Stomach (tissue), 8 donors: ENCODE measurements at regions not wholly inside any gene's neighbourhood (a gene's known extent, or its start where the extent isn't known, plus 50 kb on each side); places are given as distances from the start of the nearest gene placed in this dataset.
A peak's percentile ranks its signal among the peaks of the same experiment; 100 is the strongest.

Experiments
- DNase-seq, 2 donors: peaks; one replicate each; pipeline versions ENCODE4 v3.0.0 to v3.0.0-alpha.2; 2013 to 2019
- H3K27ac ChIP-seq, 5 donors: fragments of 200-600 bp in 4 of 5; sonication (generic) in 4 of 5; one replicate each; pipeline ENCODE4 v1.5.1; 2013 to 2019; ENCODE audit warnings: mild to moderate bottlenecking in 1 of 5, moderate library complexity in 1 of 5
- H3K27me3 ChIP-seq, 3 donors: fragments of 200-600 bp; sonication (generic); one replicate each; pipeline ENCODE4 v1.5.1; 2017 to 2019; ENCODE audit warnings: mixed run types in 1 of 3
- H3K36me3 ChIP-seq, 4 donors: fragments of 200-600 bp; sonication (generic); 1 replicate in 3 of 4; 2 replicates in 1 of 4; pipeline ENCODE4 v1.5.1; 2016 to 2019
- H3K4me1 ChIP-seq, 4 donors: fragments of 200-600 bp; sonication (generic); one replicate each; pipeline ENCODE4 v1.5.1; 2016 to 2019
- H3K4me3 ChIP-seq, 4 donors: fragments of 200-600 bp; sonication (generic) in 3 of 4; one replicate each; pipeline ENCODE4 v1.5.1; 2016 to 2019; ENCODE audit warnings: mild to moderate bottlenecking in 1 of 4
- H3K9me3 ChIP-seq, 4 donors: fragments of 200-600 bp; sonication (generic); one replicate each; pipeline ENCODE4 v1.5.1; 2016 to 2019
- EP300 ChIP-seq: sonication (generic); formaldehyde crosslinking; IDR thresholded peaks from one replicate; pipeline ENCODE4 v1.6.1; 2017; ENCODE audit warnings: antibody characterized with exemption
- POLR2A ChIP-seq, 4 donors: fragments of 450-650 bp; IDR thresholded peaks; one replicate each; pipeline ENCODE4 v1.6.1; 2016; ENCODE audit warnings: antibody characterized with exemption in 4 of 4, control low read depth in 2 of 4, mild to moderate bottlenecking in 1 of 4, moderate library complexity in 1 of 4
- POLR2AphosphoS5 ChIP-seq, 3 donors: sonication (generic); formaldehyde crosslinking; IDR thresholded peaks; one replicate each; pipeline ENCODE4 v1.6.1; 2016; ENCODE audit warnings: antibody characterized with exemption in 3 of 3
- WGBS, 5 donors: extraction: QIAGEN DNeasy Blood & Tissue Kit in 3 of 5; methylation state at CpG; one replicate each; pipeline versions ENCODE4 v1.1.5 to v1.1.7; 2013 to 2018; 5-methylcytosine and 5-hydroxymethylcytosine counted together
- intact Hi-C: fragments of 100-400 bp; cut with DNase I; formaldehyde crosslinking; loops from one replicate; pipeline ENCODE4 v1.15.1; 2023; ENCODE audit warnings: low total_unique reads
- TF ChIP-seq, protein P1 (sequence below), 7 experiments: fragments of 450-650 bp in 4 of 7; fragments of 200-600 bp in 3 of 7; sonication (generic) in 3 of 7; IDR thresholded peaks; one replicate each; pipeline ENCODE4 v1.5.1; 2016 to 2019; ENCODE audit warnings: antibody characterized with exemption in 7 of 7, control low read depth in 2 of 7, mild to moderate bottlenecking in 1 of 7
- donor health status: healthy with polysubstance abuse.
- donor health status: Bipolar disorder and iron deficiency.
- donor health status: healthy.

DNA sequence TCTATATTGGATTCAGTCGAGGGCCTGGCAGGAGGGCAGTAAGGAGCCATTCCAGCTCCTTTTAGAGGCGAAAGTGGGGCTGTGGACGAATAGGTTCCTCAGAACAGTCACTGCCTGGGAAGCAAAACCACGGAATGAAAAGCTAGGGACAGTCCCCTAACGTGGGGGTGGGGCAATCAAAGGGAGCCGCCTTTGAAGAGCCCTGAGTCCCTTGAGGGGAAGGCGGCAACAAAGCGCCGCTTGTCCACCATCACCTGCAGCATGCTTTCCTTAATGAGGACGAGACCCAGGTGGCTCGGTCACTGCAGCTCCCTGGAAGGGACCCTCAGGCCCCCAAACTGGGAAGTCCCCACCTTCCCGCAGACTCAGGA, 184.7 kb downstream of the ETS2 start:
- H3K4me3 ChIP-seq: no peak overlapping the region
- no peaks in the 10 kb centered on the region for H3K36me3 ChIP-seq
- H3K4me1 ChIP-seq: peaks cover 25 to 89% (median 60%) of the 10 kb centered on the region in 4 donors
- WGBS, 5 donors: 34 to 47% (median 42%) methylated on average over 12 of the region's 12 CpGs
- intact Hi-C loops: no loop called here
- H3K27me3 ChIP-seq: no peaks in the 10 kb centered on the region
- H3K27ac ChIP-seq: peak overlapping the region; percentile 25 to 80 (median 54)
- DNase-seq: peak; percentile 36 to 60
- no peaks in the 10 kb centered on the region for H3K9me3 ChIP-seq
- TF ChIP-seq EP300 (no peak), POLR2AphosphoS5 (IDR thresholded peaks at IDR 0.05) (no peak), POLR2A (IDR thresholded peaks at IDR 0.05) (no peak)
- TF ChIP-seq, protein P1, sequence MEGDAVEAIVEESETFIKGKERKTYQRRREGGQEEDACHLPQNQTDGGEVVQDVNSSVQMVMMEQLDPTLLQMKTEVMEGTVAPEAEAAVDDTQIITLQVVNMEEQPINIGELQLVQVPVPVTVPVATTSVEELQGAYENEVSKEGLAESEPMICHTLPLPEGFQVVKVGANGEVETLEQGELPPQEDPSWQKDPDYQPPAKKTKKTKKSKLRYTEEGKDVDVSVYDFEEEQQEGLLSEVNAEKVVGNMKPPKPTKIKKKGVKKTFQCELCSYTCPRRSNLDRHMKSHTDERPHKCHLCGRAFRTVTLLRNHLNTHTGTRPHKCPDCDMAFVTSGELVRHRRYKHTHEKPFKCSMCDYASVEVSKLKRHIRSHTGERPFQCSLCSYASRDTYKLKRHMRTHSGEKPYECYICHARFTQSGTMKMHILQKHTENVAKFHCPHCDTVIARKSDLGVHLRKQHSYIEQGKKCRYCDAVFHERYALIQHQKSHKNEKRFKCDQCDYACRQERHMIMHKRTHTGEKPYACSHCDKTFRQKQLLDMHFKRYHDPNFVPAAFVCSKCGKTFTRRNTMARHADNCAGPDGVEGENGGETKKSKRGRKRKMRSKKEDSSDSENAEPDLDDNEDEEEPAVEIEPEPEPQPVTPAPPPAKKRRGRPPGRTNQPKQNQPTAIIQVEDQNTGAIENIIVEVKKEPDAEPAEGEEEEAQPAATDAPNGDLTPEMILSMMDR (IDR thresholded peaks at IDR 0.05): no peak

DNA sequence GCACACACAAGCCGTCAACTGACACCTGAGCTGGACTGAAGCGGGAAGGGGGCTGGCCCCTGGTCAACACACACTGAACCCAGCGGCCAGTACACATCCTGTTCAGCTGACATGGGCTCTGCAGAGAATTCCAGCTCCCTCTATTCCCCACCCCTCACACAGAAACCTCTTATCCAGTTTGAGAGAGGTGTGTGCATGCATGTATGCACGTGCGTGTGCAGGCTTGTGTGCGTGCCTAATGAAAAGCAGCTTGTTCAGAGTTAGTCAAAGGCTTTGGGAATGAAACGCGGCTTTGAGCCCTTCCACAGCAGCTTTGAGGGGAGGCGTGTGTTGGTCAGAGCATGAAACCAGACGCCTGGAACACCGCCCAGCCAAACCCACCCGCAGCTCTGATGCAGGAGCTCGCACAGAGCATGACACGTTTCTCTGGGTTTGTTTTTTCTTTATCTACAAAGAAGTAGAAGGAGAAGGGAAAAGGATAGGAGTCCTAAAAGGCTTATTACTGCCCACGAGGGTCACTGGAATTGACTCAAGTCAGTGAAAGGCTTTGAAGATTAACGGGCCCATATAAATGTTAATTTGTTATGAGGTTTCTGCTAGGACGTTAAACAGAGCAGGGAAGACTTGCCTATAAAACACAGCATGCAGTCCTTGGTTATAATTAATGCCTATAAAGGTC, 184.2 kb downstream of the ETS2 start:
- Histone ChIP-seq H3K27me3 (no peaks in the 10 kb centered on the region), H3K27ac (peak overlapping the region; percentile 25 to 80 (median 54)), H3K9me3 (no peaks in the 10 kb centered on the region), H3K4me3 (no peak overlapping the region), H3K36me3 (no peaks in the 10 kb centered on the region), H3K4me1 (peaks cover 30 to 94% (median 65%) of the 10 kb centered on the region in 4 donors)
- TF ChIP-seq POLR2AphosphoS5 (IDR thresholded peaks at IDR 0.05) (no peak), POLR2A (IDR thresholded peaks at IDR 0.05) (no peak), EP300 (no peak)
- TF ChIP-seq, protein P1 (IDR thresholded peaks at IDR 0.05): no peak
- 10 to 23% (median 13%) methylated on average over 14 to 17 of the region's 17 CpGs for WGBS, 5 donors
- intact Hi-C loops: no loop called here
- DNase-seq: peak; percentile 59 to 93

DNA sequence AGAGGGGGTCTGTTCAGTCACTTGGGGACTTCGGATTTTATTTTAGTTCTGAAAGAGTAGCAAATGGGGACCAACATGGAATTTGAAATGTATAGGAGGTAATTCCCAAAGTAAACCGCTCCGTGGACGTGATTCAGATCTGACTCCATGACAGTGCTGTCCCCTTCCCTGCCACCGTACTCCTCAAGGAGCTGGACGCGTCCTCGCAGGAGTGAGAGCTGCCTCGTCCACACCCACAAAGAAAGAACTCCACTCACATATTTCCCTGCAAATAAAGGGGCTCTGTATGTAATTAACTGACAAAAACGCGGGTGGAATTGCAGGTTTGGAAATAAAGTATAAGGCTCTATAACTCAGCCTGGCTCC, 183.6 kb downstream of the ETS2 start:
- peaks cover 34 to 98% (median 69%) of the 10 kb centered on the region in 4 donors for H3K4me1 ChIP-seq
- no peak overlapping the region for H3K4me3 ChIP-seq
- intact Hi-C loops: no loop called here

DNA sequence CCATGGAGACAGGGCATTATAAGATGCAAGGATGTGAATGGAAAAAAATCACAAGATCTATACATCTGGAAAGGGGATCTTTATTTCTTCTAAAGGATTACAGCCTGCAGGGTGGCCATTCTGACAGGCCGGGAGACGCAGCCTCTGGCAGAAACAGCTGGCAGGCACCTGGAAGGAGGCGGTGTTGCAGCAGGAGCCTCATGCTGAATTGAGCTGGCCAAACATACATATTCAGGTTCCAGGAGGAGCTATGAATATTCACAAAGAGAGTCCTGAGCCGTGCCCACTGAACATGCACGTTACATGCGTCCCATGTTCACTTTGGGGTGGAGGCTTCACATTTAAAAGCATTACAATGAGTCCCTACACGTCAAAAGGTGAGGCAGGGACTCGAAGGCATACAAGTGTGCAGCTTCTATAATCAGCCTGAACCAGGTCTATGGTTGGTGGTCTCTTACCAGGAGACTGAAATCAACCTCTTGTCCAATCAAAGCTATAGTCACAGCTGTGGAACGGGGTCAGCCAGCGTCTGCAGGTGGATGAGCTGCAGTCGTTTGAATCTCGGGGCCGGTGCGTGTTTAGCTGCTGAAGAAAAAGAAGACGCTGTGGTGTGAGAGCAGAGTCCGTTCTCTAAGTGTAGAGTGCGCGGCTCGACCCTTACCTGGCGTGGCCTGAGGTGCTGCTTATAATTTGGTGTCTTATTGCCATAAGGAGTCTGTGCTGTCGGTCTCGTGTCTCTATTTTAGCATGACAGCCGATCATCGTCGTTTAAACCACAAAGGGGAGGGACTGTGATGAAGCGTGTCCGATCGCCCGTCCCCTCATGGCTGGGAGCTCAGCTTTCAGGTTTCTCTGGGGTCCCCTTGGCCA, 183.0 kb downstream of the ETS2 start:
- peak in 1 of 2 donors; percentile 45 for DNase-seq

More for the DNA sequence above, 183.6 kb downstream of the ETS2 start:
- no peaks in the 10 kb centered on the region for H3K36me3 ChIP-seq
- peak overlapping the region; percentile 2 to 80 (median 54) for H3K27ac ChIP-seq
- TF ChIP-seq, protein P1 (IDR thresholded peaks at IDR 0.05): no peak
- no peak for TF ChIP-seq POLR2AphosphoS5 (IDR thresholded peaks at IDR 0.05)
- TF ChIP-seq EP300: no peak
- TF ChIP-seq POLR2A (IDR thresholded peaks at IDR 0.05): no peak
- no peak for DNase-seq
- H3K27me3 ChIP-seq: no peaks in the 10 kb centered on the region
- no peaks in the 10 kb centered on the region for H3K9me3 ChIP-seq
- 43 to 67% (median 49%) methylated on average over 11 of the region's 11 CpGs for WGBS, 5 donors

More for the DNA sequence above, 183.0 kb downstream of the ETS2 start:
- H3K27ac ChIP-seq: peak overlapping the region in 4 of 5 donors; percentile 25 to 80 (median 61)
- intact Hi-C loops: no loop called here
- H3K4me3 ChIP-seq: no peak overlapping the region
- H3K27me3 ChIP-seq: no peaks in the 10 kb centered on the region
- H3K4me1 ChIP-seq: peaks cover 34 to 94% (median 65%) of the 10 kb centered on the region in 4 donors
- TF ChIP-seq POLR2AphosphoS5 (IDR thresholded peaks at IDR 0.05) (no peak), POLR2A (IDR thresholded peaks at IDR 0.05) (no peak), EP300 (no peak)
- TF ChIP-seq, protein P1 (IDR thresholded peaks at IDR 0.05): no peak
- H3K36me3 ChIP-seq: no peaks in the 10 kb centered on the region
- 62 to 78% (median 70%) methylated on average over 29 of the region's 29 CpGs for WGBS, 5 donors
- H3K9me3 ChIP-seq: no peaks in the 10 kb centered on the region
